SKM-1 treated with dmso at 0.1 percent for 144 hours (cell line): ENCODE measurements at regions not wholly inside any gene's neighbourhood (a gene's known extent, or its start where the extent isn't known, plus 50 kb on each side); places are given as distances from the start of the nearest gene placed in this dataset.

Source experiments
- DNase-seq: peaks from one replicate; lab custom pipeline; 2025; ENCODE audit not compliant: unreplicated experiment; lab: John Stamatoyannopoulos, UW

DNA sequence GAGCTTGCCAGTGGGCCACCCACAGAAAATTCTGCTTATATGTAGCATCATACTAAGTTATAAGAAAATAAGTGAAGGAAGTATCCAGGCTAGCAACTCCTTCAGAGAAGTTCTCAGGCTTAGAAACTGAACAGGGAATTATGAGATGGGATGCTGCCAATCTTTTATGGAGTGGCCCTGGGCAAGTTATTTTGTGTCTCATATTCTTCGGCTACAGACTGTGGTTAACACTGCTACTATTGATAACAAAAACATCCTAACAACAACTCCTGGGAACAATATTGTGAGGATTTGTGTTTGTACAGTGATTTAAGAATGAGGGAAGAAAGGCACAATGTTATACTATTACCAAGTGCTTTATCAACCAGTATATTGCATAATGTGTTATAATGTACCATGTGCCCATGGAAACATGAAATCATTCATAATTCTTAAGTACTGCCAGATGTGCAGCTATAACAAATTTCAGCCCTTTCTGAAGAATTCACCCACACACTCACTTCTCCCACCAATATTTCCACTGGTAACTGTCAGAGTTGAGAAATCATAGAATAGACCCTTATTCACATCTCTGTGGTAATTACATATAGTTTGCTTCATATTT lies 113.3 kb upstream of the SOX5 start:
- DNase-seq, result no peak

DNA sequence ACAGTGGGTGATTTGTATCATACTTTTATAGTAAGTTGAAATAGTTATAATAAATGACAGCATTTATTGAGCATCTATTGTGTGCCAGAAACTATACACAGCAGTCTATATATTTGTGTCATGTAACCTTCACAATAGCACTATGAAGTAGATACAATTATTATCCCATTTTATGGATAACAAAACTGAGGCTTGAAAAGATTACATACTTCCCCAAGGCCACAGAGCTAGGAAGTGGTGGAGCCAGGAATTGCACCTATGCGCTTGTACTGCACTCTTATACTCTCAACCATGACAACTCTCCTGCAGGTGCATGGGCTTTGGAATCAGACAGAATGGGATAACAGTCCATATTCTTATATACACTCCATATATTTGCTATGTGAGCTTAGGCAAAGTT lies 110.6 kb upstream of the SOX5 start:
- DNase-seq, result no peak

GRCh38 chr12:24057920-24058476 lies 108.5 kb upstream of the SOX5 start:
- DNase-seq, result no peak

DNA sequence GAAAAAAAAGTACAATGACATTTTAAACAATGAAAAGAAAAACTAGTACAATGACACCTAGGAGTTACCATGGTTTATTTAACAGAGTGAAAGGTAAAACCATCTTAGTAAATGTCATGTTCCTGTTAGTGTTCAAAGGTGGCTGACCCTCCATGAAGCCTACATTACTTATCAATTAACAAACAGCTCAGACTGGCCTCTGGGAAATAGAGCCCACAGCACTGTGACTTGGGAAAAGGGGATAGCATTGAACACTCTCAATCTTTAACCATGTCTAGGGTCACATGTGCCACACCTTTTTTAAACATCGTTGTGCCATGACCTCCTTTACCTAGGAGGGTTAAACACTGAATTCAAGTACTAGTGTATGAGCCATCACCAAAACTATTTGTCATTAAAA lies 106.3 kb upstream of the SOX5 start:
- no peak for DNase-seq

GRCh38 chr12:24054416-24054815 lies 104.9 kb upstream of the SOX5 start:
- DNase-seq, result no peak

GRCh38 chr12:24049728-24050127 lies 100.3 kb upstream of the SOX5 start:
- no peak for DNase-seq

DNA sequence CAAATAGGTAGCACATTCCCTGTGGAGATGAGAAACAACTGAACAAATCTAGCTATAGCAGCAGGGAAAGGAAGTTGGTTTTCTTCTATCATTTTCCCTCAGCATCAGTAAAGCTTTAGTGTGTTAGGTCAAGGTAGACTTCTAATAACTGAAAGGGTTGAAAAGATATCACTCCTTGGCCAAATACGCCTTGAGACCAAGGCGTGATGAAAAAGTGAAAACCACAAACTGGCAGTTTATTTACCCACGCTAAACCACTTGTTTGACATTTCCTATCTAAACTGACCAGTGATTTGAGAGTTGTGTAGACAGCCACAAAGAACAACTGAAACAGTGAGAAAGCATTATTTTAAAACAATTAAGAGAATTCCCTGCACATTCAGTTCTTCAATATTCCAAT lies 99.6 kb upstream of the SOX5 start:
- DNase-seq, result no peak

GRCh38 chr12:24048446-24048845 lies 99.0 kb upstream of the SOX5 start:
- no peak for DNase-seq

DNA sequence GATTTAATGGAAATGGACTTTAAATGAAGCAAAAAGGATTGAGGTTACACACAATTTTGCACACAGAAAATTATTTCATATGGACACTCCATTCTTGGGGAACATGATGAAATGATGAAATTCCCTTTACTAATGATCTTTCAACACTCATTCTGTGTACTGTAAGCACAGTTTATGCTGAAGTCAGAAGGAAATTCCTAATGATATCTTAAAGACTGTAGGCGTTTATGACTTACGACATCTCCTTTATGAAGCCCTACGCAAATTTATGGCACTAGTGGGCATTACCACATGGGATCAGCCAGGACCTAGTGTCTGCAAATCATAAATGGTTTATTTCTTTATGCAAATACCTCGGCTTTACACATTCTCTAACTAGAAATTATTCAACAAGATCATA lies 97.9 kb upstream of the SOX5 start:
- DNase-seq, result no peak

- no peak for DNase-seq
Observed at GRCh38 chr12:24045816-24046257, 96.4 kb upstream of the SOX5 start.

GRCh38 chr12:24044941-24045703 lies 95.7 kb upstream of the SOX5 start:
- DNase-seq, result no peak

GRCh38 chr12:24042651-24043050 lies 93.2 kb upstream of the SOX5 start:
- no peak for DNase-seq

- DNase-seq, result no peak
Observed at GRCh38 chr12:24039113-24039525, 89.6 kb upstream of the SOX5 start.

DNA sequence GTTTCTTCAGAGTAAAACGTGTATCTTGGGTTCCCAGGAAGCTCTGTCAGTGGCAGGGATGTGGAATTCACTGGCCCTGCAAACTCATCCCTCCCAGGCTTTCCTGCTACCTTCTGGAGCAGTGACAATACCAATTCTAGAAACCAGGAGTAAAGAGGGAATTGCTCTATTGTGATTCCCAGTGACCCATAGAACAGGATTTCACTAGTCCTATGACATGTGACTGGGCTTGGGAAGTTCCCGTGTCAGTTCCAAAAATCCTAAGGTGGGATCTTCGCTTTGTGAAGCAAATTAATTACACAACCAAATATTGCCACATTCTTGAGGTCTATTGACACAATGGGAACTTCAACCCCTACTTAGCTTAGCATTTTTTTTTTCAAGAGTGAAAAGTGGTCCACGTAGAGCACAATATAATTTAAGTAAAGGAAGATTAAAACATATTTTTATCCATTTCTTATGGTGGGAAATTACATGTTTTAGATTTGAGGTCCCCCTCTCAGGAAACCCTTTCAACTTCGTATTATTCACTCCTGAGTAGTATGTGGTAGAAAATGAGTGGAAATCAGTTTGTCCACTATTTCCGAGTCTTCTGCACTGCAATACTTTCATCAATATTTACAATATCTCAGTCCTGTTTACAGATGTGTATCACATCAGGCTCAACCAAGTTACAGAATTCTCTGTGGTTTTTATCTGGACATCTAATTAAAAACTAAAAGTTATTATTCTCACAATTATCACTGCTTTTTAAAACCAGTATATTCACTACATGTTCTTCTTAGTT lies 88.9 kb upstream of the SOX5 start:
- no peak for DNase-seq

DNA sequence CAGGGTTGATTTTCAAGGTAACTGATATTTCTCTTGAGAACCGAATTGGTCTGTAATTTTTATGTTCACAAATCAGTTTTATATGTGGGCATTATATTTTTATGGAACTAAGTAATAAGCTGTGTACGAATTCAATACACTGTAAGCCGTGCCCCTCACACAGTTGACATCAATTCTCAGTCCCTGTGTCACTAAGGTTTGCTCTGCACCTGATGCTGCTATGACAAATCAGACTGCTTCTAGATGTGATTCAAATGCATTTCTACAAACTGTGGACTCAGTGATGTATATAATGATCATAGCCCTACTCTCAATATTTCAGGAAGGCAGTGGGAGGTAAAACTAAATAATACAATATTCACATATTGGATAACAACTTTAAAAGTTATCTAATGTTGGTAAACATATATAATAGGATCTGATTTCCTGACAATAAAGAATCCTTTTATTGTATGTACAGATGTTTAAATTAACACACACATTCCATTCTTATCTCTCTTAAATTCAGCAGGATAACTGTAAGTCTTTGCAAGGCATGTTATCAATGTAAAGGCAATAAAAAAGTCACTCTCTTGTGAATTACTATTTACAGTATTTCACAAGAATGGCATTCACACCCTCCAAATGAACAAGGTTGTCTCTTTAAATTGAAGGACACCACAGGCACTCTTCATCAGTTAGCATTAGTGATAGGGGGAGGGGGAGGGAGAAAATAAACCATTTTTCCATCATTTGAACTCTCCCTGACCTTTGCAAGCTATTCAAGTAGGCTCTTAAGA lies 87.2 kb upstream of the SOX5 start:
- no peak for DNase-seq

DNA sequence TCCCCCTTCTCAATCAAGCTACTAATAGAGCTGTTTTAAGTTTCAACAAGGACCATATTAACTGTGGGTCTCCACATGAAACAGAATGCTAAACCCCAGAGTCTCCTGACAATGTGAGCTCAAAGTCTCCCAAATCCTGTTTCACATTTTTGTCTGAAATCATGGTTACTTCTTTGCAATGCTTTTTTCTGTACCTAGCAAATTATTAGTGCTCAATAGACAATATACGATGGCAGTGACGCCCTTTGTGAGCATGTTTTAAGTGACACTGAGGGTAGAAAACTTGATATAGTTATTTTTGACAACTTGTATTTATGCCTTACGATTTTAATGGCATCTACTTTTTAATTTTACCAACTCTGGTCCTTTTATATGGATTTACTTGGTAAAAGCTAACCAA lies 85.4 kb upstream of the SOX5 start:
- no peak for DNase-seq

- DNase-seq, result no peak
Observed at GRCh38 chr12:24034160-24034559, 84.7 kb upstream of the SOX5 start.

GRCh38 chr12:24027352-24027751 lies 77.9 kb upstream of the SOX5 start:
- DNase-seq, result no peak

DNA sequence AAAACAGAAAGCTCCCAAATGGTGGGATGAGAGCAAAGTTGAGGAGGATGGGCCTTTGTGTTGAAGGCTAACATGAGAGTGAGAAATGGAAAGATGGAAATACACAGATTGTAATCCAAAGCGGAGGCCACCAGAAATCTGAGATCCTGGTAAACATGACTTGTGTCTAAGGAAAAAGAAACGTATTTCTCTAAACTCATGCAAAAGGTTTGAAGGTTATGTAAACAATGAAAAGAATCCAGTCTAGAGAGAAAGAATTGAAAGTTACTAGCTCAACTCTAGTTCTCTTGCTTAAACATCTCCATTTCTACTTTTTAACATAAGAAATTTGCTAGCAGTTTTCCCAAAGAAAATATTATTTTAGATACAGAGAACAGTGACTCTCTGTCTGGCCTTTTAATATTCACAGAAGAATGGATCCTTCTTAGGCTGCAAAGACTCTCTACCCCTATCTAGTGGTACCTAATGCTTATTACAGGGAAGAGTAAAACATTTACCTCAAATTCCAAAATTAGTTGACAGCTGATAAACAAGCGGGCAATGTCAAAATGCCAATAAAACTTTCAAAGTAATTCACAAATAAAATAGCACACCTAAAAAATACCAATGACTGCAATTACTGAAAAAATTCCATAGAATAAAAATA lies 75.8 kb upstream of the SOX5 start:
- no peak for DNase-seq

DNA sequence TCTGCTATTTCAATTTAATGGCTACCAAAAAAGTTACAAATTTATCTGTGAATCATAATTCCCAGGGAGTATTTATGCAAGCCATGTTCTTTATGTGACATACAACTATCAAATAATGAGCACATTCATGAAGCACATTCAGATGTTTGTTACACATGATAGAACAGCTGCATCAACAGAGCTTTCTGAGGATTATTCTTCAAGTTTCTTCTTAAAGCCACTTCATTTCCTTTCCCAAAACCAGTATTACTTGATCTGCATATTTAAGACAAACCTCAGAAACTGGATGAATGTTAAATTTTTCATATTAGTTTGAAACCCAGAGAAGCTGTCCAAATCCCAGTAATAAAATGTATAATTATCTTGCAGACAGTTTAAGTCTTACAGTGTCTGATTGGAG lies 73.6 kb upstream of the SOX5 start:
- DNase-seq, result no peak

GRCh38 chr12:24021164-24021502 lies 71.7 kb upstream of the SOX5 start:
- DNase-seq, result no peak
